ENCODE measurements at regions not wholly inside any gene's neighbourhood (a gene's known extent, or its start where the extent isn't known, plus 50 kb on each side); places are given as distances from the start of the nearest gene placed in this dataset.

- CTCF ChIA-PET: no interaction called here
These were observed 140.2 kb downstream of the KLF5 start for GRCh38 chr13:73198991-73199411.

GRCh38 chr13:73195091-73195490 lies 136.3 kb downstream of the KLF5 start:
- CTCF ChIA-PET: no interaction called here
- POLR2A ChIA-PET: no interaction called here

More at GRCh38 chr13:73198991-73199411, 140.2 kb downstream of the KLF5 start:
- POLR2A ChIA-PET: no interaction called here

- POLR2A ChIA-PET: no interaction called here
- CTCF ChIA-PET: no interaction called here
These were observed 135.5 kb downstream of the KLF5 start for GRCh38 chr13:73194310-73194709.

GRCh38 chr13:73193554-73193953 lies 134.7 kb downstream of the KLF5 start:
- POLR2A ChIA-PET: no interaction called here
- CTCF ChIA-PET: no interaction called here

GRCh38 chr13:73190477-73190876 lies 131.7 kb downstream of the KLF5 start:
- CTCF ChIA-PET: no interaction called here
- POLR2A ChIA-PET: no interaction called here

- ChIA-PET CTCF (no interaction called here), POLR2A (no interaction called here)
These were observed 131.0 kb downstream of the KLF5 start for GRCh38 chr13:73189776-73190175.

- ChIA-PET CTCF (no interaction called here), POLR2A (no interaction called here)
These were observed 130.6 kb downstream of the KLF5 start for GRCh38 chr13:73189362-73189761.

- POLR2A ChIA-PET: no interaction called here
- CTCF ChIA-PET: no interaction called here
These were observed 128.3 kb downstream of the KLF5 start for GRCh38 chr13:73187106-73187505.

- ChIA-PET POLR2A (no interaction called here), CTCF (no interaction called here)
These were observed 121.0 kb downstream of the KLF5 start for GRCh38 chr13:73179650-73180274.

- ChIA-PET POLR2A (no interaction called here), CTCF (no interaction called here)
These were observed 119.2 kb downstream of the KLF5 start for GRCh38 chr13:73177916-73178565.

- ChIA-PET POLR2A (no interaction called here), CTCF (no interaction called here)
These were observed 118.2 kb downstream of the KLF5 start for GRCh38 chr13:73177017-73177416.

GRCh38 chr13:73174521-73175010 lies 115.8 kb downstream of the KLF5 start:
- CTCF ChIA-PET: no interaction called here
- POLR2A ChIA-PET: no interaction called here

- ChIA-PET POLR2A (no interaction called here), CTCF (no interaction called here)
These were observed 114.5 kb downstream of the KLF5 start for GRCh38 chr13:73173279-73173811.

- ChIA-PET CTCF (no interaction called here), POLR2A (no interaction called here)
These were observed 113.1 kb downstream of the KLF5 start for GRCh38 chr13:73171926-73172325.

- CTCF ChIA-PET: no interaction called here
These were observed 112.5 kb downstream of the KLF5 start for GRCh38 chr13:73171271-73171682.

GRCh38 chr13:73169971-73170370 lies 111.2 kb downstream of the KLF5 start:
- ChIA-PET POLR2A (no interaction called here), CTCF (no interaction called here)

More at GRCh38 chr13:73171271-73171682, 112.5 kb downstream of the KLF5 start:
- POLR2A ChIA-PET: no interaction called here

- CTCF ChIA-PET: no interaction called here
- POLR2A ChIA-PET: no interaction called here
These were observed 110.2 kb downstream of the KLF5 start for GRCh38 chr13:73168953-73169401.

GRCh38 chr13:73168226-73168952 lies 109.6 kb downstream of the KLF5 start:
- CTCF ChIA-PET: no interaction called here
- POLR2A ChIA-PET: no interaction called here

- CTCF ChIA-PET: no interaction called here
- POLR2A ChIA-PET: no interaction called here
These were observed 108.4 kb downstream of the KLF5 start for GRCh38 chr13:73167028-73167820.

- ChIA-PET POLR2A (no interaction called here), CTCF (no interaction called here)
These were observed 107.4 kb downstream of the KLF5 start for GRCh38 chr13:73166204-73166603.

Measured in activated CD8-positive, alpha-beta memory T cell treated with anti-CD3 and anti-CD28 coated beads for 36 hours (primary cell).